ENCODE measurements at regions not wholly inside any gene's neighbourhood (a gene's known extent, or its start where the extent isn't known, plus 50 kb on each side); places are given as distances from the start of the nearest gene placed in this dataset.
"Not testable (repeated sequence)": the region's sequence is repeated elsewhere in the genome, so short reads cannot be mapped to it uniquely, and the experiment has no call there.

- not testable (repeated sequence) for H3K9me3 ChIP-seq (ENCODE audit: low read length); H3K27me3 ChIP-seq (ENCODE audit: control insufficient read depth in 1 of 2, insufficient read depth in 2 of 2, low read length in 2 of 2); H3K4me3 ChIP-seq (ENCODE audit: low read depth in 1 of 2, low read length in 2 of 2); H3K36me3 ChIP-seq (ENCODE audit: insufficient read depth, low read length); H3K27ac ChIP-seq (ENCODE audit: low read depth, low read length); H3K4me1 ChIP-seq (ENCODE audit: insufficient read depth, low read length); H3K9ac ChIP-seq (ENCODE audit: low read length)
These were observed 325.8 kb downstream of the PCDH20 start for GRCh38 chr13:61089894-61090293.

- Histone ChIP-seq H3K27ac (ENCODE audit: low read depth, low read length) (no peak overlapping the region), H3K36me3 (ENCODE audit: insufficient read depth, low read length) (no peaks in the 10 kb centered on the region), H3K27me3 (ENCODE audit: control insufficient read depth in 1 of 2, insufficient read depth in 2 of 2, low read length in 2 of 2) (no peaks in the 10 kb centered on the region), H3K9me3 (ENCODE audit: low read length) (no peaks in the 10 kb centered on the region), H3K4me3 (ENCODE audit: low read depth in 1 of 2, low read length in 2 of 2) (no peak overlapping the region), H3K9ac (ENCODE audit: low read length) (no peak overlapping the region), H3K4me1 (ENCODE audit: insufficient read depth, low read length) (no peaks in the 10 kb centered on the region)
These were observed 329.6 kb downstream of the PCDH20 start for GRCh38 chr13:61086087-61086486.

GRCh38 chr13:61084988-61085387, 330.7 kb downstream of the PCDH20 start:
- Histone ChIP-seq H3K4me1 (ENCODE audit: insufficient read depth, low read length) (no peaks in the 10 kb centered on the region), H3K27me3 (ENCODE audit: control insufficient read depth in 1 of 2, insufficient read depth in 2 of 2, low read length in 2 of 2) (no peaks in the 10 kb centered on the region), H3K9me3 (ENCODE audit: low read length) (no peaks in the 10 kb centered on the region), H3K36me3 (ENCODE audit: insufficient read depth, low read length) (no peaks in the 10 kb centered on the region), H3K4me3 (ENCODE audit: low read depth in 1 of 2, low read length in 2 of 2) (no peak overlapping the region), H3K27ac (ENCODE audit: low read depth, low read length) (no peak overlapping the region), H3K9ac (ENCODE audit: low read length) (no peak overlapping the region)

GRCh38 chr13:61078976-61079770, 336.5 kb downstream of the PCDH20 start:
- H3K4me3 ChIP-seq (ENCODE audit: low read depth in 1 of 2, low read length in 2 of 2): no peak overlapping the region
- H3K36me3 ChIP-seq (ENCODE audit: insufficient read depth, low read length): no peaks in the 10 kb centered on the region
- no peak overlapping the region for H3K27ac ChIP-seq (ENCODE audit: low read depth, low read length)
- no peaks in the 10 kb centered on the region for H3K4me1 ChIP-seq (ENCODE audit: insufficient read depth, low read length)
- no peaks in the 10 kb centered on the region for H3K9me3 ChIP-seq (ENCODE audit: low read length)
- H3K27me3 ChIP-seq (ENCODE audit: control insufficient read depth in 1 of 2, insufficient read depth in 2 of 2, low read length in 2 of 2): no peaks in the 10 kb centered on the region
- H3K9ac ChIP-seq (ENCODE audit: low read length): no peak overlapping the region

- H3K4me1 ChIP-seq (ENCODE audit: insufficient read depth, low read length): no peaks in the 10 kb centered on the region
- no peak overlapping the region for H3K9ac ChIP-seq (ENCODE audit: low read length)
- H3K27me3 ChIP-seq (ENCODE audit: control insufficient read depth in 1 of 2, insufficient read depth in 2 of 2, low read length in 2 of 2): no peaks in the 10 kb centered on the region
- no peak overlapping the region for H3K27ac ChIP-seq (ENCODE audit: low read depth, low read length)
- H3K4me3 ChIP-seq (ENCODE audit: low read depth in 1 of 2, low read length in 2 of 2): no peak overlapping the region
- H3K36me3 ChIP-seq (ENCODE audit: insufficient read depth, low read length): no peaks in the 10 kb centered on the region
- no peaks in the 10 kb centered on the region for H3K9me3 ChIP-seq (ENCODE audit: low read length)
These were observed 363.5 kb downstream of the PCDH20 start for GRCh38 chr13:61052175-61052574.

GRCh38 chr13:61045251-61045650, 370.4 kb downstream of the PCDH20 start:
- Histone ChIP-seq H3K4me3 (ENCODE audit: low read depth in 1 of 2, low read length in 2 of 2) (no peak overlapping the region), H3K4me1 (ENCODE audit: insufficient read depth, low read length) (peaks cover 10% of the 10 kb centered on the region), H3K27me3 (ENCODE audit: control insufficient read depth in 1 of 2, insufficient read depth in 2 of 2, low read length in 2 of 2) (no peaks in the 10 kb centered on the region), H3K9ac (ENCODE audit: low read length) (no peak overlapping the region), H3K36me3 (ENCODE audit: insufficient read depth, low read length) (no peaks in the 10 kb centered on the region), H3K9me3 (ENCODE audit: low read length) (no peaks in the 10 kb centered on the region), H3K27ac (ENCODE audit: low read depth, low read length) (no peak overlapping the region)

- H3K36me3 ChIP-seq (ENCODE audit: insufficient read depth, low read length): no peaks in the 10 kb centered on the region
- no peaks in the 10 kb centered on the region for H3K27me3 ChIP-seq (ENCODE audit: control insufficient read depth in 1 of 2, insufficient read depth in 2 of 2, low read length in 2 of 2)
- H3K9ac ChIP-seq (ENCODE audit: low read length): no peak overlapping the region
- H3K9me3 ChIP-seq (ENCODE audit: low read length): no peaks in the 10 kb centered on the region
- no peaks in the 10 kb centered on the region for H3K4me1 ChIP-seq (ENCODE audit: insufficient read depth, low read length)
- H3K27ac ChIP-seq (ENCODE audit: low read depth, low read length): no peak overlapping the region
- no peak overlapping the region for H3K4me3 ChIP-seq (ENCODE audit: low read depth in 1 of 2, low read length in 2 of 2)
These were observed 375.5 kb downstream of the PCDH20 start for GRCh38 chr13:61040181-61040580.

- Histone ChIP-seq H3K4me3 (ENCODE audit: low read depth in 1 of 2, low read length in 2 of 2) (no peak overlapping the region), H3K4me1 (ENCODE audit: insufficient read depth, low read length) (no peaks in the 10 kb centered on the region), H3K36me3 (ENCODE audit: insufficient read depth, low read length) (no peaks in the 10 kb centered on the region), H3K27ac (ENCODE audit: low read depth, low read length) (no peak overlapping the region), H3K9me3 (ENCODE audit: low read length) (no peaks in the 10 kb centered on the region), H3K27me3 (ENCODE audit: control insufficient read depth in 1 of 2, insufficient read depth in 2 of 2, low read length in 2 of 2) (no peaks in the 10 kb centered on the region), H3K9ac (ENCODE audit: low read length) (no peak overlapping the region)
These were observed 376.3 kb downstream of the PCDH20 start for GRCh38 chr13:61039302-61039701.

GRCh38 chr13:61036715-61037114, 378.9 kb downstream of the PCDH20 start:
- no peaks in the 10 kb centered on the region for H3K36me3 ChIP-seq (ENCODE audit: insufficient read depth, low read length)

GRCh38 chr13:61030445-61030844, 385.2 kb downstream of the PCDH20 start:
- Histone ChIP-seq H3K9ac (ENCODE audit: low read length) (no peak overlapping the region), H3K36me3 (ENCODE audit: insufficient read depth, low read length) (no peaks in the 10 kb centered on the region), H3K27ac (ENCODE audit: low read depth, low read length) (no peak overlapping the region), H3K27me3 (ENCODE audit: control insufficient read depth in 1 of 2, insufficient read depth in 2 of 2, low read length in 2 of 2) (no peaks in the 10 kb centered on the region), H3K9me3 (ENCODE audit: low read length) (no peaks in the 10 kb centered on the region), H3K4me3 (ENCODE audit: low read depth in 1 of 2, low read length in 2 of 2) (no peak overlapping the region), H3K4me1 (ENCODE audit: insufficient read depth, low read length) (no peaks in the 10 kb centered on the region)

More at GRCh38 chr13:61036715-61037114, 378.9 kb downstream of the PCDH20 start:
- Histone ChIP-seq H3K27ac (ENCODE audit: low read depth, low read length) (no peak overlapping the region), H3K9me3 (ENCODE audit: low read length) (no peaks in the 10 kb centered on the region), H3K4me1 (ENCODE audit: insufficient read depth, low read length) (no peaks in the 10 kb centered on the region), H3K9ac (ENCODE audit: low read length) (no peak overlapping the region), H3K4me3 (ENCODE audit: low read depth in 1 of 2, low read length in 2 of 2) (no peak overlapping the region), H3K27me3 (ENCODE audit: control insufficient read depth in 1 of 2, insufficient read depth in 2 of 2, low read length in 2 of 2) (no peaks in the 10 kb centered on the region)

GRCh38 chr13:61029064-61029463, 386.6 kb downstream of the PCDH20 start:
- H3K27me3 ChIP-seq (ENCODE audit: control insufficient read depth in 1 of 2, insufficient read depth in 2 of 2, low read length in 2 of 2): no peaks in the 10 kb centered on the region
- no peaks in the 10 kb centered on the region for H3K4me1 ChIP-seq (ENCODE audit: insufficient read depth, low read length)
- no peak overlapping the region for H3K4me3 ChIP-seq (ENCODE audit: low read depth in 1 of 2, low read length in 2 of 2)
- no peaks in the 10 kb centered on the region for H3K36me3 ChIP-seq (ENCODE audit: insufficient read depth, low read length)
- no peak overlapping the region for H3K27ac ChIP-seq (ENCODE audit: low read depth, low read length)
- no peaks in the 10 kb centered on the region for H3K9me3 ChIP-seq (ENCODE audit: low read length)
- H3K9ac ChIP-seq (ENCODE audit: low read length): no peak overlapping the region

- H3K4me1 ChIP-seq (ENCODE audit: insufficient read depth, low read length): no peaks in the 10 kb centered on the region
- no peaks in the 10 kb centered on the region for H3K9me3 ChIP-seq (ENCODE audit: low read length)
- no peak overlapping the region for H3K4me3 ChIP-seq (ENCODE audit: low read depth in 1 of 2, low read length in 2 of 2)
- H3K9ac ChIP-seq (ENCODE audit: low read length): no peak overlapping the region
- H3K27me3 ChIP-seq (ENCODE audit: control insufficient read depth in 1 of 2, insufficient read depth in 2 of 2, low read length in 2 of 2): no peaks in the 10 kb centered on the region
- H3K36me3 ChIP-seq (ENCODE audit: insufficient read depth, low read length): no peaks in the 10 kb centered on the region
- H3K27ac ChIP-seq (ENCODE audit: low read depth, low read length): no peak overlapping the region
These were observed 391.6 kb downstream of the PCDH20 start for GRCh38 chr13:61024046-61024445.
